Activated CD4-positive, alpha-beta T cell treated with anti-CD3 and anti-CD28 coated beads, Interleukin-2, Interleukin-6, amounts not matched to agents 100 ng/mL and 50 ng/mL, durations not matched to agents 16 hours and 8 hours (primary cell): ENCODE measurements at regions not wholly inside any gene's neighbourhood (a gene's known extent, or its start where the extent isn't known, plus 50 kb on each side); places are given as distances from the start of the nearest gene placed in this dataset.

ENCODE experiments used
- DNase-seq: peaks from one replicate; pipeline ENCODE4 v3.0.0-alpha.2; 2020

DNA sequence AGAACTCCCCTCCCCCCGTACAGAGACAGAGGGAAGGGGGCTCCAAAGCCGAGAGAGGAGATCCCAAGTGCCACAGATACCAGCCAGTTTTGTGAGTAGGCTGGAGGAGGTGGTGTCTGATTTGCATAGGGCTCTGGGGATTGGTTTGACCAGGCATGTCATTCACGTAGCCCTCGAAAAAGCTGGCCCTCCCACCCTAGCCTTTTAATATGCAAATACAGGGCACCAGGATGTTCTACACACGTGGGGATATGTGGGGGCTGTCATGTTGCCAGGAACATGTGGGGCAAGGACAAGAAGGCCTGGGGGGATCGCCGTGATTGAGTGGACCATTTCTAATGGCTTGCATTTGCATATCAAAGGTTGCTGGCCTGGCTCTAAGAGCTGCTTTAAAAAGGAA is 272.9 kb downstream of the PPP1R2C start:
- DNase-seq: no peak

DNA sequence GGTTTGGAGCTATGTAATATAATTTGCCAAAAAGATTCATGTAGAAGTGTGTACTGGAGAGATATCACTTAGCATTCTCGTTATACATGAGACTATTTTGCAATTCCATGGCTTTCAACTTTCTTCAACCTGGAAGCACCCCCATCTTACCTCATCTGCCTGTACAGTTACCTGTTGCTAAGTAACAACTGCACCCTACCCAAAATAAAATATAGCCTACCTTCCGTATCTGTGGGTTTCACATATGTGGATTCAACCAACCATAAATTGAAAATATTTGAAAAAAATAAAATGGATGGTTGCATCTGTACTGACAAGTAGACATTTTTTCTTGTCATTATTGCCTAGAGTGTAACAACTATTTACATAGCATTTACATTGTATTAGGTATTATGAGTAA is 278.3 kb downstream of the PPP1R2C start:
- DNase-seq: no peak

DNA sequence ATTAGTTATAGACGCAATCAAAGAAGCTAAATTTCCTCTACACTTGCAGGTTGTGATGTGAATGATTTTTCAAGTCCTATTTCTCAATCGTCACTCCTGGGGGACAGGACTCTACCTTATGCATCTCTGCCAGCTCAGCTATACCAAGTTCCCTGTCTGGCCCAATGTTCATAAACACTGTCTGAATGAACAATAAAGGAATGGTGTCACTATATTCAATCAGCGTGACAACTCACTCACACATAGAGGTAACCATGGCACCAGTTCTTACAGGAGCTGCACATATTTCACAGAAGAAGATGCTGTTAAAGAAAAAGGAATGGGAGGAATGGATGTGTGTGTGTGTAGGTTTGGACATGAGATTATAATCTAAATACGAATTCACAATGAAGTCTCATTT is 280.6 kb downstream of the PPP1R2C start:
- no peak for DNase-seq

DNA sequence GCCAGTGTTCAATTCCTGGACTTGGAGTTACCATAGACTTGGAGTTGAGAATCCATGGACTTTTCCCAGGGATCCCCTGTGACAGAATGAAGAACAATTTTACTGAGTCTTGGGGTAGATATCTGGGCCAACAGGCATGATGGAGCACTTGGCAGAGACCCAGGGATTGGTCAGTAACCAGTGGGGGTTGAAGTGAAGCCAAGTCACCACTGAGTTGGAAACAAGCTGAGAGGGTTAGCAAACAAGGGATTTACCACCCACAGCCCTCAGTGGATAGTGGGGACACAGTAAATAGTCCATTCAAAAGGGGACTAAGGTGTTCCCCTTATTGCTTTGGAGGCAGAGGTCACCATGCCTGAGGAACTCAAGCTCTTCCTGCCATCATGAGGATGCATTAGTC is 281.7 kb downstream of the PPP1R2C start:
- DNase-seq: no peak

DNA sequence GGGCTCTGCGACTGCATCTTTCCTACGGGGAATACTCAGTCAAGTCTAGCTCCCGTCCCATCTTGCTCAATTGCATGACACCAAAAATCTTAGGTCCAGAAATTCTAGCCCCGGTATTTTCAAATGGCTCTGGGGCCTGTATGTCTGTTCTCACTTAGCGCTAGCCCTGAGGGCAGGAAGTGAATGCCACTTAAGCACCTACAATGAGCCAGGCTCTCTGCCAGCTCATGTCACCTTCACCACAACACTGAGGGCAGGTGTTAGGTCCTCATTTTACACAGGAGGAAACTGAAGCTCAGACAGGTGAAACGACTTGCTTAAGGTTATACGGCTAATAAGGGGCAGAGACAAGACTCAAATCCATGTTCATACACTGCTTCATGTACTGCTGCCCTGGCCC is 282.8 kb downstream of the PPP1R2C start:
- no peak for DNase-seq

DNA sequence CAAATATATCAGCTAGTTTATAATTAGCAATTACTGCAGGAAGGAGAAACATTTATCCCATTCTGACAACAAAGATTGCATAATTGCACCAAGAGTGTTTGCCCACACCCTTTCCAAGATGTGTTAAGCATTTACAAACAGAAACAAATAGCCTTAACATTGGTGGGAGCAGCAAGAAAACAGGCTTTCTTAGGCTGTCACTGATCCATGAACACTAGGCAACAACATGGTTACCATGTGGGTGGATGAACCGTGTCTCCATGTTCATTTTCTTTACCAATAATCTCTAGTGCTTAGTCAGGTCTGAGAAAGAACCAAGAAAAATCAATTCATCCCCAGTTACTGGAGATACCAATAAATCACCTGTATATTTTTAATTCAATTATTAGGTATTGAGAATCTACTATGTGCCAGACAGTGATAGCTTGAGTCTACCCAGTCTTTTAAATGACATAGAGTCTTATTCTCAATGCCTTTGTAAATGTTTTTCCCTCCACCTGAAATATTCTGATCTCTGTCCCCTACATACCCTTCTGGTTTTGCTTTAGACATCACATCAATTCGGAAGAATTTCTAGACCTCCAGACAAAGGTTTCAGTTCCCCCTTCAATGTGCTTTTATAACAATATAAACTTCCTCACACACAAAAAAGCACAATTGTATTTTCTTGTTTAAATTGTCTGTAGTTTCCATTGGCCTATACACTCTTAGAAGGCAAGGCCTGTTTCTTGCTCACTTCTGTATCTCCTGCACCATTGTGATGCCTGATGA is 286.6 kb downstream of the PPP1R2C start:
- no peak for DNase-seq

DNA sequence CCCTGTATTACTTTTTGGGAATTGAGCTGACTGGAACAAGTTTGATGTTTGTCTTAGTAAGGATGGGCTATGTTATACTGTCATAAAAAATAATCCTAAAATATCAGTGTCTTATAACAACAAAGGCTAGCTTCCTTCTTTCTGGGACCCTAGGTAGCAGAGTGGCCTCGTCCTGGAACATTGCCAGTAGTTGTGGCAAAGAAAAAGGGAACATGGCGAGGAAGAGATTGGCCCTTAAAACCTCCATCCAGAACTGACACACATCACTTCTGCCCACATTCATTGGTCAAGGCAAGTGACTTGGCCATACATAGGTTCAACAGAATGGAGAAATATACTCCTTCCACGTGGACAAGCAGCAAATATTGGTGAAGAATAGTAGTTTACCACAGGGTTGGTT is 287.9 kb downstream of the PPP1R2C start:
- no peak for DNase-seq

DNA sequence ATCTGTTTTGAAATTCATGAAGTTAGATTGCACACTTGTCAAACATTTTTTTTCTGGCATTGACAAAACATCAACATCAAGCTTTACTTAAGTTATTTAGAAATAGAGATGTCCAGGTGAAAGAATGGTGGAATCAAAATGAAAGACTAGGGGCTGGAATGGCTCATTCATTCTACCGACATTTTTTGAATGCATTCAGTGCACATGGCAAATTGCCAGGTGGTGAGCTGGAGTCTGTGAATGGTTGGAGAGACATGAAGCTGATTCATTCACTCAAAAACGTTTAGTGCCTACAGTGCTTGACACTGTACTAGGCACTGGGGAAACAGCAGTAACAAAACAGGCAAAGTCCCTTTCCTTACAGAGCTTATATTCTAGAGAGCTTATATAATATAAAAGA is 292.4 kb downstream of the PPP1R2C start:
- DNase-seq: no peak

DNA sequence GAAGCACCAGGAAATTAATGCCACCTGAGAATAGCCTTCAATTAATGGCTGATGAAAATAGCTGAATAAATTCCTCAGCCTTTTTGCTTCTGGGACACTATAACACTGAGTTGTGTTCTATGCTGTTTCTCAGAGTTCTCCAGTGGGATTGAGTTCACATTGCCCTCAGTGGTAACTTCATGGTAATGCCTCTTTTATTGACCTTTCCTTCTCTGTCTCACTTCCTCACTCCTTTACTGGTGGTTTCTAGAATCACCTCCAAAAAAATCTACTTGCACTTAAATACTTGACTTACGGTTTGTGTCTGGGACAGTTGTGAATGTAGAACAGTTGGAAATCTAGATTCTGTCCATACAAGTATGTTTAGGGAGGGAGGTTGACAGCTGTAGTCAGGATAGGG is 293.7 kb downstream of the PPP1R2C start:
- no peak for DNase-seq

DNA sequence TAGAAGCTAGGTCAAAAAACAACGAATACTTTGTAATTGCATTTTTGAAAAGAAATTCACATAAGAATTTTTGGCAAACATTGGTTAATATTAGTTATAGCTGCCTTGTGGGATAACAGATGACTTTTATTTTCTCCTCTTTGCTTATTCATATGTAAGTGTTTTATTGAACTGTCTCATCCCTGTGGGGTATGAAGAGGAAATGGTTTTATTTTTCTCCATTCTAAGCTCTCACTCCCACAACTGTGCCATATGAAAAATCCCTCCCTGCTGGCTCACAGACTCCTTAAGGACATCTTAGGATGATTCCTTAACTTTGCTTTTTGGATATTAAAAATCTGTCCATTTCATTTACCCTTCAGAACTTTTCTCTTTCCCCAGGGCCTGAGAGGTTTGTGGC is 300.6 kb downstream of the PPP1R2C start:
- DNase-seq: no peak

DNA sequence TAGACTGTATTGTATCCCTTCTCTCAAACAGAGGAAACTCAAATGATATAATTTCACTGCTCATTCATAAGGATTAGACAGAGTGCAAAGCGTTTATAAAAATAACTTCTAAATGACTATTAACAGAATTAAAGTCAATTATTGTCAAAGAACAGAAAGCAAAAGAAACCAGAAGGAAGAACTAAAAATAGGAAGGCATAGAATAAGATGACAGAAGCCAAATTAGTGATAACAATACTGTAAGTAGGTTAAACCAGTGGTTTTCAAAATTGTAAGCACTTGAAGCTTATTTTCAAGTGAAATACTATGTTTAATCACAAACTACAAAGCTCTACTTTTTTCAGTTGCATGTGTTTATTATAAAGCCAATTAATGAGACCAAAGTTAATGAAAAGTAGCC is 305.2 kb downstream of the PPP1R2C start:
- no peak for DNase-seq

DNA sequence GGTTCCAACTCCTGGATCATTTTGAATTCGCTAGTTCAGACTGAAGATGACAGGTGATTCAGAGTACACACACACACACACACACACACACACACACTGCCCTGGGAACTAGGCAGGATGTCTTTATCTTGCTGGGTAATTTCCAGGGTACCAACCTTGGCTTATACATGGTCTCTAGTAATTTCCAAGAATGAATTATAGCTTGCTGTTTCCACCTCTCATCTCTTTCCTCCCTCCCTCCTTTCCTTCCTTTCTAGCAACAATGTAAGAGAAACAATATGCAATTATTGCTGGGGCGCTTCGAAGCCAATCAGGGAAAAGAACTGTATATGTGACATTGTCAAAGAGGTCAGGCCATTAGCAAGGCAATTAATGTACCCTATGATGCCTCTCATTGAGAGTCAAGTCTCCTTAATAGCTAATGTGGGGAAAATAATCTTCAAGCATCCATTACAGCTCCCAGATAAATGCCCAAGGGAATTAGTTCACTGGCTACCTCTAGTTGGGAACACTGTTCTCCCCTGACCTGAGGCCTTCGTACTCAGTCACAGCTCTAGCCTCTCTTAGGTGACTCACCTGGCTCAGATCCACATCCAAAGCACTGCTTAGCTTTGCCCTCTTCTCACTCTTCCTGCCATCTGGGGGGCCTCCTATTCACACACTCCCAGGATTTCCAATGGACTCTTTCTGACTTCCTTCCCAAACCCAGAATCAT is 311.5 kb downstream of the PPP1R2C start:
- DNase-seq: no peak

DNA sequence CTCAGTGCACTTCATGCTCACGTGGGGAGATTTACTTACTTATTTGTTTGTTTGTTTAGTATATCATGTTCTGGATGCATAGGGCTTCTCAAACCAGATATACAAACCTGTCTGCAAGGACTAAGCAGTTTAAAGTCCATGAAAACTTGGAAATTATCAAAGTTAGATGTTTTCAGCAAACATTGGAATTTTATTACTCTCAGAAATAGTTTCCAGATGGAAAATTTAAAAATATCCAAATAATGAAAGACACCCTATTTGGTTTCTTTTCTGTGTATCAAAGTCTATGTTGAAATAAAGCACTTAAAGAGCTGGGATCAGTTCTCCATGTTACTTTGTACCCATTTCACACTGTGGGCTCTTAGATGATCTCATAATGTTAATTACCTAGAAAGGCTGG is 312.1 kb downstream of the PPP1R2C start:
- no peak for DNase-seq

DNA sequence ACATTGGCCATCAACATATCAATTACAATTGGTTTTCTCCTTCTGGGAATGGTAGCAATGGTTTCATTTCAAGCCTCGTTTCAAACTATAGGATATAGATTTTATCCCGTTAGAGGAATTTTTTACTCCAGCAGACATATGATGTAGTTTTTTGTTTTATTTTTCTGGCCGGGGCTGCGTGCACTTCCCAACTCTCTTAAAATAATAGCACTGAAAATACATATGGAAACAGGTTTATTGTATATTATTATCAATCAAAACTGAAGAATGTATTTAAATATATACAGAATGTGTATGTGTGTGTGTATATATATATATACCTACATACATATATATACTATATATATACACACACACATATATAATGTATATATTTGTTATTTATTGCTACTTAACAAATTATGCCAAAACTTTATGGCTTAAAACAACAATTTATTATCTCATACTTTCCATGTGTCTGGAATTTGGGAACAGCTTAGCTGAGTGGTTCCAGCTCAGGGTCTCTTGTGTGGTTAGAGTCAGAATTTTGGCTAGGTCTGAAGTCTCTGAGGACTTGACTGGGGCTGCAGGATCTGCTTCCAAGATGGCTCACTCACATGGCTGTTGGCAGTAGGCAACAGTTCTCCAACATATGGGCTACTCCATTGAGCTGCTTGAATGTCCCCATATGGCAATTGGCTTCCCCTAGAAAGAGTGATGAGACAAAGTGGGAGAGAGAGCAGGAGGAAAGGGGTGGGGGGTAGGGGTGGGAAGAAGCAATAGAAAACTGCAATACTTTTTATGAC is 314.1 kb downstream of the PPP1R2C start:
- no peak for DNase-seq

DNA sequence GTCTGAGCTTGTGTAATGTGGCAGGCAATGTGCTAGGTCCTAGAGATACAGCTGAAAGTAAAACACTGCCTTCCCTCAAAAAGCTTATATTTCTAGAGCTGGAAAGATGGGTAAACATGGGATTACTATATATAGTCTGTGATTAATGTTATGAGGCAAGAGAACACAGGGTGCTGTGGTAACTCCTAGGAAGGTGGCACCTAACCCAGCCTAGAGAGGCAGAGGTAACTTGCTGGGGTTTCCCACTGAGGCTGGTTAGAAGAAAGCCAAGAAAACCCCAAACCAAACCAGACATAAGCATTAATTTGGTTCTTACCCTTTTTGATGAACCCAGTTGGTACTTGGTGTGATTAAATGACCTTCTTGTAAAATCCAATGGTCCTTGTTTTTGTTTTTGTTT is 315.0 kb downstream of the PPP1R2C start:
- no peak for DNase-seq

DNA sequence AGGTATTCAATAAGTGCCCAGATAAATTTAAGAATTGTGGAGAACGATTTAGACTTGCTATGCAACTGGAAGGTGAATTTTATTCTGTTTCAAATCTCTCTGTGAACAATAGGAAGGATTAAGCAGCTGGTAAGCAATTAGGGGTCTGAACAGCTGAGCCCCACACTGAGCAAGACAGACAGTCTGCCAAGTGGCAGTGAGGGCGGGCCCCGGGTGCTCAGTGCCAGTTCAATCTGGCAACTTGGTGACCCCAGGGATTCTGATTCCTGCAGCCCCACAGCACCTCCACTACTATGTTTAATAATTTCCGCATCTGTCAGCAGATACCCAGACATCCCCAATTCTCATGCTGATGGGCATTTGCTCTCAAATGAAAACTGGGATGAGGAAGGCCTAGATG is 317.3 kb downstream of the PPP1R2C start:
- no peak for DNase-seq

DNA sequence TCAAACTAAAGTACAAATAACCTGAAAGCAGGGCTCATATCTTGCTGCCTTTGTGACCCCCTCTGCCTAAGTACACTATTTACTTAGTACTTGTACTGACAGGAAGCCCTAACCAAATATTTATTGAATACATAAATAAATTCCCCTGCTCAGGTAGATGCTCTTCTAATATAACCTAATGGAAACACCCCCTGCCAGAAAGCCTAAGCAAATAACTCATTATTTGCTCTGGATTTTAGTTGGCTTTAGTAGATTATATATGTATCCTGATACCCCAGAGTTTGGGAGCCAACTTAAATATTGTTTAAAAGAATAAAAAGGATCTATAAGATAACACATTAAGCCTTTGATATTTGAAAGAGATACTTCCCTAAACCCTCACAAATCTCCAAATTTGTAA is 318.2 kb downstream of the PPP1R2C start:
- DNase-seq: no peak

DNA sequence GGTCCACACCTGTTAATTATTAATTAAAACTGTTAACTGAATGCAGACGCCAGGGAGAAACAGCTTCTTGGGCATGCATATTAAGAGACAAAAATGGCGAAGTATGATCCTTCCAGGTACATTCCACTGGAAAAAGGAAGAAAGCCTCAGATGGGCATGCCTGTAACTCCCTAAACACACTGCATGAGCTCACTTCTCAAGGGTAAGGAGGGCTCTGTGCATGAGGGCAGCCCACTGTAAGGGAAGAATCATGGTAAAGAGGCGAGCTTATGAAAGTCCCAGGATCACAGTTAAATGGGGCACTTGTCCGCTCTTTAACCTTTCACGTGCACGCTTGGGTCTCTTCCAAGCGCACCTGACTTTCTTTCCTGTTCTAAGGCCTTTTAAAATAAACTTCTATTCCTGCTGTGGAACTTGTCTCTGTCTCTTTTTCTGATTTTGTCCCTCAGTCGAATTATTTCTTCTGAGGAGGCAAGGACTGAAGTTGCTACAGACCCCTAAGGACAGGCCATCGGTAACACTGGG is 321.7 kb downstream of the PPP1R2C start:
- no peak for DNase-seq

DNA sequence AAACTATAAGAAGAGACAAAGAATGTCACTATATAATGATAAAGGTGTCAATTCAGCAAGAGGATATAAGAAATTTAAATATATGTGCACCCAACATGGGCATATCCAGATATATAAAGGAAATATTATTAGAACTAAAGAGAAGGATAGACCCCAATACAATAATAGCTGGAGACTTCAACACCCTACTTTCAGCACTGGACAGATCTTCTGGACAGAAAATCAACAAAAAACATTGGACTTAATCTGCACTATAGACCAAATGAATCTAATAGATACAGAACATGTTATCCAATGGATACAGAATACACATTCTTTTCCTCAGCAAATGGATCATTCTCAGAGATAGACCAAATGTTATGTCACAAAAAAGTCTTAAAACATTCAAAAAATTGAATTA is 327.7 kb downstream of the PPP1R2C start:
- no peak for DNase-seq

DNA sequence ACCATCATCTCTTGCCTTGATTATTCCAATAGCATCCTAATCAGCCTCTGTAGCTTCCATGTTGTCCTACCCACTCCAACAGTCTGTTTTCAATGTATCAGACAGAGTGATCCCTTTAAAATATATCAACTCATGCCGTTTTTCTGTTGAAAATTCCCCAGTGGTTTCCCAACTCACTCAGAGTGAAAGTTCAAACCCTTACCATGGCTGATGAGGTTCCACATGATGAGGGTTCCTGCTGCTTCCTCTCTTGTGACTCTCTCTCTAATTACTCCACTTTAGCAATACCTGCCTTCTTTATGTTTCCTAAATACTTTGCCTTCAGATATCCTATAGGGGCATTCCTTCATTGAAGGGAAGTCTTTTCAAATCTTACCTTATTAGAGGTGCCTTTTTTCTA is 334.7 kb downstream of the PPP1R2C start:
- DNase-seq: no peak

DNA sequence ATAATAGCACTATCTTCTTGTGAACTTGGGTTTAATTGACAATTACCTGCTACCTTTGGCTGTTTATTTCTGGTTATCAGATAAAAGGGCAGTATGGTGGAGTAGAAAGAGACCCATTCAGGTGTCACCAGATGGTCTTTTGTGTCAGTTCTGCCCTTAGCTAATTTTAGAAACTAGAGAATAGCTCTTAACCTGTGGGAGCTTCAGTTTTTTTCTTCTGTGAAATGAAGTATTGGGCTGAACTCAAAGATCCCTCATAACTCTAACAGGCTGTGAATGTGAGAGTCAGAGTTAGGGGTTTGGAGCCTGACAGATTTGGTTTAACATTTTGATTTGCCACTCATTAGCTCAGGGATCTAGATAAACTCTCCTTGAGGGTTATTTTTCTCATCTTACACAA is 335.2 kb downstream of the PPP1R2C start:
- no peak for DNase-seq

DNA sequence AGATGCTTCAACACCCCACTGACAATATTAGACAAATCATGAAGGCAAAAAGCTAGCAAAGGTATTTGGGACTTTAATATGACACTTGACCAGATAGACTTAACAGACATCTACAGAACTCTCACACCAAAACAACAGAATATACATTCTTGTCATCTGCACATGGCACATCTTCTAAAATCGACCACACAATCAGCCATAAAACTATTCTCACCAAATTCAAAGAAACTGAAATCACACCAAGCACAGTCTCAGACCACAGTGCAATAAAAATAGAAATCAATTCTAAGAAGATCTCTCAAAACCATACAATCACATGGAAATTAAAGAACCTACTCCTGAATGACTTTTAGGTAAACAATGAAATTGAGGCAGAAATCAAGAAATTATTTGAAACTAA is 340.8 kb downstream of the PPP1R2C start:
- DNase-seq: no peak

DNA sequence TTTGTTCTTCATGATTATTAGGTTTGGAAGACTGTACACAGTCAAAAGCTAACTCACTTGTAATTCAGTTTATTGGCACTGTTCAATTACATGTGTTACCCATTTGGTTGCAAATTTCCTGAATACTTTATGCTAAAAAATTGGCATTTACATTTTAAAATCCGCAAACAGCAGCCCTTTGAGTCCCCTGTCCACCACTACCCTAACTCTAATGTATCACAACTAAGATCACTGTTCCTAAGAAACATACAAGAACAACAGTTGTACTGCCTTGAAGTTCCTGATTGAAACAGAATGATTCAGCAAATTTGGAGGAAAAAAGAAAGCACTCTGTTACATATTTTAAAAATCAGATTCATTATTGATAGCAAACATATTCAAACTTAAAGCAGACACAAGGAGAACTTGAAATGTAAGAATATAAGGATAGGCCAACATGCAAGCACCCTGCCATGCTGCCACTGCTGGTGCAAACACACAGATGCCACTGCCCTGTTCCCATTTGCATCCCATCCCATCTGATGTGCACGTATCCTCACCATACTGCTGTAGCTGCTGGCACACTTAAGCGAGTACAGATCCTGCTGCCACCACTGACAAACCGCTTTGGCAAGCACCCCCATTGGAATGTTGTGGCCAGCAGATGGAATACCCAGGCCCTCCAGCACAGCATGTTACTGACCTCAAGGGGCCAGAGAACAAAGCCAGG is 343.4 kb downstream of the PPP1R2C start:
- no peak for DNase-seq
